ENCODE measurements at regions not wholly inside any gene's neighbourhood (a gene's known extent, or its start where the extent isn't known, plus 50 kb on each side); places are given as distances from the start of the nearest gene placed in this dataset.

- Histone ChIP-seq H3K36me3 (ENCODE audit: control insufficient read depth in 2 of 4, insufficient read depth in 4 of 4, low read length in 3 of 4) (no peaks in the 10 kb centered on the region), H3K79me2 (ENCODE audit: control insufficient read depth in 1 of 2, insufficient read depth in 2 of 2, low read length in 2 of 2) (no peaks in the 10 kb centered on the region), H3K27ac (ENCODE audit: low read depth, low read length) (no peak overlapping the region), H3K27me3 (replicated peaks in 1 of 4; ENCODE audit: control insufficient read depth in 3 of 4, extremely low read depth in 1 of 4, insufficient read depth in 3 of 4, low read length in 3 of 4) (no peaks in the 10 kb centered on the region), H3K9me3 (ENCODE audit: insufficient read depth in 2 of 2, low read depth in 1 of 2, low read length in 1 of 2) (no peaks in the 10 kb centered on the region), H3K18ac (ENCODE audit: extremely low read depth, low read length) (no peak overlapping the region), H3K4me3 (ENCODE audit: extremely low read depth in 1 of 4, insufficient read depth in 2 of 4, low read depth in 3 of 4, low read length in 4 of 4) (no peak overlapping the region), H3K4me2 (ENCODE audit: insufficient read depth in 1 of 2, low read depth in 2 of 2, low read length in 2 of 2) (no peak overlapping the region), H2AFZ (ENCODE audit: low read length) (no peak overlapping the region), H2BK120ac (replicated peaks; ENCODE audit: low read depth, low read length) (no peak overlapping the region), H2BK20ac (ENCODE audit: low read length) (no peak overlapping the region), H3K4me1 (replicated peaks in 1 of 4; ENCODE audit: control insufficient read depth in 3 of 4, insufficient read depth in 4 of 4, low read length in 3 of 4) (peaks cover 0 to 4% (median 1%) of the 10 kb centered on the region in 4 experiments; a peak in 1 of 7 replicates), H3K79me1 (ENCODE audit: low read depth, low read length) (no peaks in the 10 kb centered on the region), H3K23ac (ENCODE audit: insufficient read length) (no peak overlapping the region), H4K8ac (ENCODE audit: extremely low read depth, insufficient read depth, low read length) (no peak overlapping the region), H3K4ac (replicated peaks; ENCODE audit: insufficient read length, low read depth, low read length) (no peak overlapping the region), H3K56ac (replicated peaks; ENCODE audit: insufficient read length, low read depth, low read length) (no peak overlapping the region), H4K5ac (ENCODE audit: insufficient read length, low read depth, low read length) (no peak overlapping the region), H2AK5ac (ENCODE audit: low read depth, low read length) (no peak overlapping the region), H3K23me2 (ENCODE audit: low read depth, low read length) (no peaks in the 10 kb centered on the region), H2BK12ac (ENCODE audit: low read depth, low read length) (no peak overlapping the region), H4K91ac (replicated peaks; ENCODE audit: insufficient read length, low read length) (no peak overlapping the region), H4K20me1 (replicated peaks in 1 of 2; ENCODE audit: control insufficient read depth in 1 of 2, insufficient read depth in 2 of 2, low read length in 2 of 2) (no peaks in the 10 kb centered on the region), H2BK5ac (ENCODE audit: low read depth, low read length) (no peak overlapping the region), H3K9ac (replicated peaks in 1 of 4; ENCODE audit: extremely low read depth in 1 of 4, low read depth in 3 of 4, low read length in 3 of 4) (no peak overlapping the region), H3K14ac (ENCODE audit: insufficient read length) (no peak overlapping the region), H2BK15ac (ENCODE audit: low read length) (no peak overlapping the region)
- TF ChIP-seq SP4 (IDR thresholded peaks at IDR 0.05; ENCODE audit: low read length) (no peak), SIN3A (conservative IDR thresholded peaks at IDR 0.05 in 1 of 2, IDR thresholded peaks at IDR 0.05 in 1 of 2; ENCODE audit: low read depth in 1 of 2, low read length in 2 of 2) (no peak), USF2 (IDR thresholded peaks at IDR 0.05; ENCODE audit: low read length) (no peak), SUZ12 (IDR thresholded peaks at IDR 0.05; ENCODE audit: low read length) (no peak), CEBPB (IDR thresholded peaks at IDR 0.05; ENCODE audit: low read depth, low read length) (no peak), POU5F1 (IDR thresholded peaks at IDR 0.05; ENCODE audit: low read depth, low read length) (no peak), POLR2A (IDR thresholded peaks at IDR 0.05; ENCODE audit: control extremely low read depth in 1 of 2, low read depth in 2 of 2, low read length in 2 of 2) (no peak), BRCA1 (IDR thresholded peaks at IDR 0.05; ENCODE audit: low read depth, low read length) (no peak), CTBP2 (IDR thresholded peaks at IDR 0.05; ENCODE audit: borderline replicate concordance, insufficient read depth, insufficient read length, low read length) (no peak)
- ChIA-PET POLR2A (ENCODE audit: partially characterized antibody) (no interaction called here), CTCF (ENCODE audit: partially characterized antibody) (interaction anchor here (1.2 to 1.5 kb wide), 2 partner anchors 13 to 31 kb away, joined by 3 read pairs; no protein-coding TSS in a partner anchor)
- DNase-seq (ENCODE audit: low read depth in 1 of 2, low spot score in 2 of 2) (no peak), FAIRE-seq (no peak)
- WGBS, 2 experiments (ENCODE audit: extremely low coverage in 1 of 2, insufficient coverage in 1 of 2, insufficient read length in 1 of 2, insufficient replicate concordance in 2 of 2, low coverage in 1 of 2, low lambda C conversion rate in 2 of 2, missing lambda C conversion rate in 1 of 2) = 94% methylated on average over 1 of the region's 1 CpG; no CpG with 5 or more reads in 1 of the 2 experiments
Observed at GRCh38 chr15:96255599-96255998, 74.9 kb upstream of the NR2F2 start.

All from H1 (cell line).